Fibroblast of skin of right biceps (primary cell): ENCODE measurements at regions not wholly inside any gene's neighbourhood (a gene's known extent, or its start where the extent isn't known, plus 50 kb on each side); places are given as distances from the start of the nearest gene placed in this dataset.

ENCODE experiments used
- DNase-seq: peaks from one replicate; pipeline ENCODE4 v3.0.0-alpha.2; 2013

DNA sequence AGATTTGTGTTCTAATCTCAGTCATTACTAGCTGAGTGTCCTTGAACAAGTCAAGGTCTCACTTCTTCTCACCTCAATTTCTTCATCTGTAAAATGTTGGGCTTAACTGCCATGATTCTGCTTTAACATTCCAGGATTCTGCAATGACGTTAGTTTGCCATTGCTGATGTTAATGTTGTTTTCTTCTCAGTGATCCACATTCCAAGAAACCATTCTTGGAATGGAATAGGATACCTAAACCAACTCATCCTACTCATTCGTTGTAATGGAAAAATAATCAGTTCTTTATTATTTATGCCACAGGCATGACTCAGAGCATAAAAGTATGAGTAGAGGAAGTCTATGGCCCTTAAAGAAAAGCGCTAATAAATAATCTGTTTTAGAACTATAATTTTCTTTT lies 140.2 kb upstream of the ETAA1 start:
- DNase-seq: peak; percentile 80

- no peak for DNase-seq
These were observed 139.0 kb upstream of the ETAA1 start for GRCh38 chr2:67258122-67258521.

DNA sequence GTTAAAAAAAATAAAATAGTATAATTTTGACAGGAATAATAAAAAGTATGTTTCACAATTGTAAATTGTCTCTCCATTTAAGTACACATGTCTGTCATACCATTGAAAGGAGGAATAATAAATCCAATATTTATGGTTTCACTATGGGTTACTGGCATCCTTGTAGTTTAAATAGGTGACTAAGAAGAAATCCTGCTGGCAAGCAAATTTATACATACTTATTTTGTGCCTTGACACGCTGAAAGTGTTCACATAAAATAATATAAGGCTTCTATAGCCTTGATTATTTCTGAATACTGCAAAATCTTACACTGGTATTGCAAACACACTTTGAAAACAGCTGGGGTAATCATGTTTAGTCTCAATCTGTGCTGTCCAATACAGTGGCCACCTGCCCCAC lies 138.3 kb upstream of the ETAA1 start:
- DNase-seq: no peak

GRCh38 chr2:67259556-67260342 lies 137.4 kb upstream of the ETAA1 start:
- peak; percentile 92 for DNase-seq

GRCh38 chr2:67260343-67261277 lies 136.5 kb upstream of the ETAA1 start:
- peak; percentile 100 for DNase-seq

GRCh38 chr2:67267241-67267640 lies 129.9 kb upstream of the ETAA1 start:
- DNase-seq: no peak

- peak; percentile 70 for DNase-seq
These were observed 128.3 kb upstream of the ETAA1 start for GRCh38 chr2:67268797-67269196.

DNA sequence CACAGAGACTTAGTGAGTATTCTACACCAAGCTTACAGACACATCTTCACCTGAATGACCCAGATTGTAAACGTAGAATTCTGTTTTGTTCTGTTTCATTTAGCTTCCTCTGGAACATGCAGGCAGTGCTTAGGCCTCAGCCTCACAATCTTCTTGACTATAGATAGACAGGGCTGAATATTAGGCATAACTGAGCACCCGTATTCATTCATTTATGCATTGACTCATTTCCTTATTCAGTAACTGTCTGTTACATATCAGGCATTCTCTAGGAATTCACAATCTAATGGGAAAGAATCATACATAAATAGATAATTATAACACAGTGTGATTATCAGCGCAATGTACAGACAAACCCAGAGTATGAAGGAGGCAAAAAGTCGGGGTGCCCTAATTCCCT lies 124.9 kb upstream of the ETAA1 start:
- DNase-seq: peak; percentile 57

DNA sequence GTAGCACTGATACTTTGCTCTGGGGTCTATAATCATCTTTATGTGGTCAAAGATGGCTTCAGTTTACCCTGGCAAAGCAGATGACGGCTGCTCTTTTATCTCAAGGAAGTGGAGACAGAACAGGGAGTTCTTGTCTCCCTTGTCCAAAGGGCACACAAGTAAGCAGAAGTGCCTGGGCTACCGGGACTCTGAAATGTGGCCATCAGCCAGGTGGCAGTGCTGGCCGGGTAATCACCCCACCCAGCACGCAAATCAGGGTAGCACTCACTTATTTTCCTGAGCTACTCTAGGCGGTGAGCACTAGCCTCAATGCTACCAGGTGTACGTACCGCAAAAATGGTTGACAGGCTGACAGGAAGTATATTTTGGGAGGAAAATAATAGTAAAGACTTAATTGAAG lies 119.7 kb upstream of the ETAA1 start:
- no peak for DNase-seq

DNA sequence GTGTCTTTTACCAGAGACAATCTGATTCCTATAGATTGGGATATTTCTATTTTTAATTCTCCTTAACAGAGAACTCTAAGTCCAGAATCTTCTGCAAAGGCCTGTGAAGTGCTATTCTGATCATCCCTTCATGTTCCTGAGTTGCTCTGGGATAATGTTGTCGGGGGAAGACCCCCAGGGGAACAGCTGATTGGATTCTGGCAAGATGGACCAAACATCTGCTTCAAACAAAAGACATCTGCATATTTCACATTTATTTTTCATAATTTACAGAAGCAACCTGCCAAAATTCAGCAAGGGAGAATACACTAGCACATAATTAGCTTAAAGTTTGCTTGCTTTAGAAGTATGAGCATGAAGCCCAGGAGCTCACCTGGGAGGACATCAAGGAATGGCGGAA lies 116.0 kb upstream of the ETAA1 start:
- DNase-seq: no peak

- DNase-seq: no peak
These were observed 113.5 kb upstream of the ETAA1 start for GRCh38 chr2:67283641-67284040.

DNA sequence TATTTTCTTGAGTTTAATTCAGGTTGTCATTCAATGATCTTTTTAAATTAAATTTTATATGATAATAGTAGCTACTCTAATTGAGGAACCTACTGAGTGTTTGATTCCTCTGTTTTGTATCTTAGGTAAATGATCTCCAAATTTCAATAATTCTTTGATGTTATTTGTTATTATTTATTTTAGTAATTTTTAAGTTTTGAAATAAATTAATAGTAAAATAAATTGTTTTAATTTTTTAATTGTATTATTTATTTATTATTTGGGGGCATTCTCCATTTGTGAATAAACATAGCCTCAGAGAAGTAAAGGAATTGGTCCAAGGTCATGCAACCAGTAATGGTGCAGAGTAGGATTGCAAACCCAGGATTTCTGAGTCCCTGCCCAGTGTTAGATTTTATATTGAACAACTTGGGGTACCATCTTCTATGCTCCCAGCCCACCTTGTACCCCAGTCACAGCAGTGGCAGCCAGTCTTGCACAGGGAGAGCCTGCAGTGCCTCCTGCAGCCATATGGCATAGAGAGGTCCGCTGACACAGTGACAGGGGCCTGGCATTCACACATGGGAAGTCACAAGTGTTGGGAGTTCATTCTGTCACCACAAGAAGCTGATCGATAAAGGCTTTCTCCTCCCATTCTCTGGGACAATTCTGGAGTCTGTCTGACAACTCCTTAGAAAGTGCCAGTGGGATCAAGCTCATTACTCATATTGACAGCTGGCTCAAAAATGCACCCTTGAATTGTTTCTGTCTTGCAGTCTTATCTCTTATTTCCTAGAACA lies 110.0 kb upstream of the ETAA1 start:
- DNase-seq: no peak

DNA sequence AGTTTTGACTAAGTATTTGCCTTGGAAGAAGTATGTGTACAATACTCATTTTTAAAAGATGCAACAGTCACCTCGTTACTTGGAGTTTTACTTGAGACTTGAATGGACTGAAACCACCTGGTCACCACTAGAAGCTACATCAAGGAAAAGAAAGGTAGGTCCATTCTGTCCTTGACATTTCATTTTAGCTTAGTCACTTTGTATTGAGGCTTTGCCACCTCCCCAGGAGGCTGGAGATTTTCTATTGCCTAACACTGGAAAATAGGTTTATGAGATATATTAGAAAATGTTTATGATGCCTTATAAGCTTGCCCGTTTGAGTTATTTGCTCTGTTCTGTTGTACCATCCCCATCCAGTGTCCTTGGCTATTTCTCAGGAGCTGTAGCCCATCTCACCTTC lies 107.9 kb upstream of the ETAA1 start:
- no peak for DNase-seq

- DNase-seq: peak; percentile 88
These were observed 107.2 kb upstream of the ETAA1 start for GRCh38 chr2:67289921-67290371.

GRCh38 chr2:67290451-67291290 lies 106.5 kb upstream of the ETAA1 start:
- DNase-seq: peak; percentile 90

DNA sequence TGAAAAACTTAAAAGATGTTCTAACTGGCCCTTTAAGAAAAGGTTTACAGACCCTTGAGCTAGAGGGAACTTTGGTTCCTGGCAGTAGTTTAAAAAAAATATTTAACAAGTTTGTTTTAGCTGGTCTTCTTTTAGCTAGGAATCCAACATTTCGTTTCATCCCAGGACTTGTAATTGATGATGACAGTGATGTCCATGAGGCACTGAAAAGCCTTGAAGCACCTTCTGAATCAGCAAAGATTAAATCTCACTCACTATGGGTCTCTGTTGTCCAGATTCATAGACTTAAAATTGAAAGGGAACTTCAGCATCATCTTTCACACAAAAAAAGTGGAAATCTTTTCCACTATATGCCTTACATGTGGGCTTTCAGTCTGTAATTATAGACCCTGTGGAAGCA lies 102.9 kb upstream of the ETAA1 start:
- no peak for DNase-seq

- no peak for DNase-seq
These were observed 101.7 kb upstream of the ETAA1 start for GRCh38 chr2:67295406-67295805.

DNA sequence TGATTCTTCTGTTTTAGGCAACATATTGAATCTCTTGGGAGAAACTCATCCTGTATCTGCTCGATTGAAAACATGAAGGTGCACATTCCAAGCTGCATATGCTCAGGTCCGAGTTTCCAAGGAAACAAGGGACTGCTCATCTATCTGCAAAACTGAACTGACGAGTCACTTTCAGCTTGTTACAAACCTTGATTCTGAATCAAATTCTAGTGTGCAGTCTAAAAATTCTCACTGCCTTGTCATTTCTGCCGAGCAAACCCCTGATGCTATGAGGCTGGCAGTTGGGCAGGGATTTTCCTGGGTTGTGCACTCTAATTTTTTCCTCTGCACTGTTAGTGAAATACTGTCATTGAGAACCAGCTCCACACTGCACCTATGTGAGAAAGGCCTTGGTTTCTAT lies 101.3 kb upstream of the ETAA1 start:
- DNase-seq: peak; percentile 49

DNA sequence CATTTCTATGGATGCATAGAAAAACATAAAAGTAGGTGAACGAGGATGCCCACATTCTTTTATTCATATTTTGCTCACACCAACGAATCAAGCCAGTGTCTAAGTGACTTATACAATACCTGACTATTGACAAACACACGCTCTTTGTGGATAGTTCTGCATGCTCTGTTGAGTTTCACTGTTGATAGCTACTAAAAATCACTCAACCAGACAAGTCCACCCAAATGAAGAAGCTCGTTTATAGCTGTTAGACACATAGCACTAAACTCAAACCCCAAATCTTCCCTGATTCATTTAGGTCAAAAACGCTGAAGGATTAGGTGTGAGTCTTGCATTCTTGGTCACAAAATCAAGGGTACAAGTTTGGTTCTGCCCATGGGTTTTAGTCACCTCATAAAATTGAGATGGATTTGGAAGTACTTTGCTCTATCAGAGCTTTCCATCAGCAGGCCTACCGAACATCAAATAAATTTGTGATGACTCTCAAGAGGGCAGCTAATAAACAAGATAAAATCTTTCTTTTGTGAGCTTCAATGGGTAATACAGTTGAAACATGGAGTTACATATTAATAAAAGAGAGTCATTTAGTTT lies 92.7 kb upstream of the ETAA1 start:
- no peak for DNase-seq

DNA sequence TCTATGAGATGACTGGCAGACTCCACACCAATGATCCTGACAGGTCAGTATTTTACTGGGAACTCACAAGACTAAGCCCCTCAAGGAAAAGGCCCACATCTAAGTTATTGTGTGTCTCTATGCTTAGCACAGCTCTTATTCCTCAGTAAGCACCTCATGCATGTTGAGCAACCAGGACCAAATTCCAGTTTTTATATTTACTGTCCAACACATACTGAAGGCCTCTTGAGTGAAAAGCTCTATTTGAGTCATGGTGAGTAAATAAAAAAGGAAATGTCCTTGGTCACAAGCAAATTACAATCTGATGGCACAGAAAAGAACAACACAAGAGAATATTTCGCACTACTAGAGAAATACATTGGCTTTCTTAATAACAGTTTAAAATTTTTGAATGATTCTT lies 87.9 kb upstream of the ETAA1 start:
- peak; percentile 14 for DNase-seq

- peak; percentile 87 for DNase-seq
These were observed 85.6 kb upstream of the ETAA1 start for GRCh38 chr2:67311536-67311935.

DNA sequence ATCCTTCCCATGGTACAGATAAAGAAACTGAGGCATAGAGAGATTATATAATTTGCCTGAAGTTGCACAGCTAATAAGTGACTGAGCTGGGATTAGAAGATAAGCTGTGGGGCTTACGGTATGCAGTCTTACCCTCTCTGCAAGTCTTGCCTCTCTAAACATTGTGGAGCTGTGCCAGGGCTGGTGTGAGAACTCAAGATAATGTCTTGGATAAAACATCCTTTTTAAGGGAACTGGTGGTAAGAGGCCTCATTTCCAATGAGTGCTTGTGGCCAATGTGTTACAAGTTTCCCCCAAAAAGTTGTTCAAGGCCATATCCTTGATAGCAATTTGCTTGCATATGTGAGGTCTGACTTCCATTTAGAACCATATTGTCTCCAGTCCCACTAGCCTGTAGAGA lies 84.3 kb upstream of the ETAA1 start:
- no peak for DNase-seq
